ENCODE measurements at regions not wholly inside any gene's neighbourhood (a gene's known extent, or its start where the extent isn't known, plus 50 kb on each side); places are given as distances from the start of the nearest gene placed in this dataset.

DNA sequence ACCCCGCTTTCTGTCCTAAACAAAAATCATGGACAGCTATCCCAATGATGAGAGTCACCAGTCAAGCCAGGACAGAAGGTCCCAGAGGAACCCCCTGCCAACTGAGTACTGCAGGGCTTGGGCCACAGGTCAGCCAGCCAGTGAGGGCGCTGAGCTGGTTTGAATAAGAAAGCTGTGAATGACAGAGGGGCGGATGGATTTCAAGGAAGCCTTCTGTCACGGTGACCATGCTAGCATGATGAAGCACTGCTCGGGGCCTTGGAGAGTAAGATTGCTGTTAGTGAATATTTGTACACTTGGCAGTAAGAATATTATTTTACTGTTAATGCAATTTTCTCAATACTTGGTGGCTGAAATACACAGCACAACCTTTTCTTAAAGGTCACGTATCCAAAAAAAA lies 734.0 kb upstream of the NR2F2 start:
- intact Hi-C loops (cut with DNase I) = no loop called here
- Histone ChIP-seq H3K27ac (no peak overlapping the region), H3K4me1 (no peaks in the 10 kb centered on the region), H3K27me3 (no peaks in the 10 kb centered on the region), H3K36me3 (replicated peaks in 1 of 2; ENCODE audit: insufficient read depth in 1 of 2, low read depth in 2 of 2) (no peaks in the 10 kb centered on the region), H3K9me3 (no peaks in the 10 kb centered on the region), H3K4me3 (no peak overlapping the region)
- WGBS, 2 donors = 60 to 62% methylated on average over 6 of the region's 6 CpGs
- TF ChIP-seq, protein P1, sequence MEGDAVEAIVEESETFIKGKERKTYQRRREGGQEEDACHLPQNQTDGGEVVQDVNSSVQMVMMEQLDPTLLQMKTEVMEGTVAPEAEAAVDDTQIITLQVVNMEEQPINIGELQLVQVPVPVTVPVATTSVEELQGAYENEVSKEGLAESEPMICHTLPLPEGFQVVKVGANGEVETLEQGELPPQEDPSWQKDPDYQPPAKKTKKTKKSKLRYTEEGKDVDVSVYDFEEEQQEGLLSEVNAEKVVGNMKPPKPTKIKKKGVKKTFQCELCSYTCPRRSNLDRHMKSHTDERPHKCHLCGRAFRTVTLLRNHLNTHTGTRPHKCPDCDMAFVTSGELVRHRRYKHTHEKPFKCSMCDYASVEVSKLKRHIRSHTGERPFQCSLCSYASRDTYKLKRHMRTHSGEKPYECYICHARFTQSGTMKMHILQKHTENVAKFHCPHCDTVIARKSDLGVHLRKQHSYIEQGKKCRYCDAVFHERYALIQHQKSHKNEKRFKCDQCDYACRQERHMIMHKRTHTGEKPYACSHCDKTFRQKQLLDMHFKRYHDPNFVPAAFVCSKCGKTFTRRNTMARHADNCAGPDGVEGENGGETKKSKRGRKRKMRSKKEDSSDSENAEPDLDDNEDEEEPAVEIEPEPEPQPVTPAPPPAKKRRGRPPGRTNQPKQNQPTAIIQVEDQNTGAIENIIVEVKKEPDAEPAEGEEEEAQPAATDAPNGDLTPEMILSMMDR (IDR thresholded peaks at IDR 0.05) = no peak
- TF ChIP-seq POLR2A (IDR thresholded peaks at IDR 0.05) = no peak
- DNase-seq (peak in 1 of 4 donors; percentile 5), ATAC-seq (no peak)

DNA sequence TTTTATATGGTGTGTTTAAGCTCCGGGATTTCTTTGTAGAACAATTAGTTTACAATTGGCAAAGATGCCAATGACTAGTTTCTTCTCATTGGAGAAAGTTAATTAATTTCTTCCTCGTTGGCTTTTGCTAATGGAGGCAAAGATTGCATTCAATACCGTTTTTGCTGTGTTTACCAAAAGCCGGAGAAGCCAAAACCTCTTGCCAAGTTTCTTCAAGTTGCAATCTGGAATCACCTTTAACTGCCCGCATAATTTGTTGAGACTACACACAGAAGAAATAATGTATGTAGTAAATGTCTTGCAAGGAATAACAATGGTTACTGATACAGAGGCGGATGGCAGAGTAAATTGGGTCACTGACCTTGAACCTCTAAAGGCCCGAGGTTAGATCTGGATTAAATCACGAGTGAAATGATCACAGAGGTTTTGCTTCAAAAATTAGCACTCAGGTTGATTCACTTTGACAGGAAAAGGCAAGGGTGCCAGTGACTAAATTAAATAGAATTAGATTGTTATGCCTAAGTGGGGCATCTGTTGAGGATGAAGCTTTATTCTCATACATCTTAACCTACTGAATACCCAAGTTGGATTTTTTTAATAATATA lies 732.1 kb upstream of the NR2F2 start:
- WGBS, 2 donors = 32 to 36% methylated on average over 8 of the region's 8 CpGs
- Histone ChIP-seq H3K27ac (no peak overlapping the region), H3K4me3 (no peak overlapping the region), H3K36me3 (replicated peaks in 1 of 2; ENCODE audit: insufficient read depth in 1 of 2, low read depth in 2 of 2) (no peaks in the 10 kb centered on the region), H3K9me3 (no peaks in the 10 kb centered on the region), H3K4me1 (no peaks in the 10 kb centered on the region), H3K27me3 (no peaks in the 10 kb centered on the region)
- DNase-seq (no peak), ATAC-seq (no peak)
- intact Hi-C loops (cut with DNase I) = no loop called here
- no peak for TF ChIP-seq POLR2A (IDR thresholded peaks at IDR 0.05)
- TF ChIP-seq, protein P1 (IDR thresholded peaks at IDR 0.05) = no peak

DNA sequence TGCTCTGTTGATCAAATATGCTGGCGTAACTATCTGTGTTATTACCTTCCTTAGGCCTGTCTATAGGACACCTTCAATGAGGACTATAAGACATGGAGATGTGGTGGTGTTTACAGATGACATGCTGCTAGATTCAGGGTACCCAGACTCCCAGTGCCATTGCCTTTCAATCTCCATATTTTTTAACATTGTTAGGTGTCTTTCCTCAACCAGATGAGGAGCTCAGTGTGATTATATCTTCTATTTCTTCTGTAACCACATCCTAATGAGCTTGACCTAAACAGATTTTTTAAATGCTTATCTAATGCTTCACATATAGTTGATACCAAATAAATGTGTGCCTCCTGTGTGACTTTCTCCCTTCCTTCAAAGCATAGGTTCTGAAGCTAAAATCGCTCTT lies 730.1 kb upstream of the NR2F2 start:
- ATAC-seq = no peak
- WGBS, 2 donors = 64 to 81% methylated on average over 2 of the region's 2 CpGs
- DNase-seq = no peak
- Histone ChIP-seq H3K36me3 (replicated peaks in 1 of 2; ENCODE audit: insufficient read depth in 1 of 2, low read depth in 2 of 2) (no peaks in the 10 kb centered on the region), H3K4me3 (no peak overlapping the region), H3K4me1 (no peaks in the 10 kb centered on the region), H3K9me3 (no peaks in the 10 kb centered on the region), H3K27me3 (no peaks in the 10 kb centered on the region), H3K27ac (no peak overlapping the region)
- intact Hi-C loops (cut with DNase I) = no loop called here
- TF ChIP-seq, protein P1 (IDR thresholded peaks at IDR 0.05) = no peak
- TF ChIP-seq POLR2A (IDR thresholded peaks at IDR 0.05) = no peak

DNA sequence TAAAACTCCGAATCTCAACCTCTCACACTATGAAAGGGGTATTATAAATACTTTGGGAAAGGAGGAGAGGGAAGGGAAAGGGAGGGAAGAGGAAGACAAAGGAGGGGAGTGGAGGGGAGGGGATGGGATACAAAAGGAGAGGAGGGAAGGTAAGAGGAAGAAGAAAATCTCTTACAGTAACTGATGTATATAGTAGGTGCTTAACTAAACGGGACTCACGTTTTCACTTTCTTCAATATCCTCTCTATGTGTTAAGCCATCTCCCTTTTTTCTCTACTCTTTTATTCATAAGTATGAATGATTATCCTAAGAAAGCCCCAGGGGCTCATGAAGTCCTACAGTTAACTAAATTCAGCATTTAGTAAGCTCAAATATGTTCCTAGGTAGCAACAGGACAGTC lies 729.6 kb upstream of the NR2F2 start:
- DNase-seq (no peak), ATAC-seq (no peak)
- Histone ChIP-seq H3K9me3 (no peaks in the 10 kb centered on the region), H3K27me3 (no peaks in the 10 kb centered on the region), H3K36me3 (replicated peaks in 1 of 2; ENCODE audit: insufficient read depth in 1 of 2, low read depth in 2 of 2) (no peaks in the 10 kb centered on the region), H3K27ac (no peak overlapping the region), H3K4me1 (no peaks in the 10 kb centered on the region), H3K4me3 (no peak overlapping the region)
- TF ChIP-seq, protein P1 (IDR thresholded peaks at IDR 0.05) = no peak
- no peak for TF ChIP-seq POLR2A (IDR thresholded peaks at IDR 0.05)
- 71 to 82% methylated on average over 3 of the region's 3 CpGs for WGBS, 2 donors
- intact Hi-C loops (cut with DNase I) = no loop called here

DNA sequence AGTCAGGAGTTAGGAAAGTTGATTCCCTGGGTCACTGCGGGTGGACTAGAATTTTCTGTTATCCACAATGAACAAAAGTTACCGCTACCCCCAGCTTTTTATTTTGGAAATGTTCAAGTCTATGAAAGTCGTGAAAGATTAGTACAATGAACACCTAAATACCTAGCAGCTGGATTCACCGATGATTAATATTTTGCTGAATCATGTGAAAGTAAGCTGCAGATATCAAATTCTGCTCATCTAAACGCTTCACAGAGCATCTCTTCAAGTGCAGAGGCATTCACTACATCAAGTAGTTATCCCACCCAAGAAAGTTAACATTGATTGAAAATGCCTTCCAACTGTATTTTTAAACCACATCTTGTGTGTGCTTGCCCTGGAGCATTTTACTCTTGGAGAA lies 729.0 kb upstream of the NR2F2 start:
- no peak for TF ChIP-seq POLR2A (IDR thresholded peaks at IDR 0.05)
- TF ChIP-seq, protein P1 (IDR thresholded peaks at IDR 0.05) = no peak
- intact Hi-C loops (cut with DNase I) = no loop called here
- ATAC-seq (no peak), DNase-seq (no peak)
- Histone ChIP-seq H3K27me3 (no peaks in the 10 kb centered on the region), H3K36me3 (replicated peaks in 1 of 2; ENCODE audit: insufficient read depth in 1 of 2, low read depth in 2 of 2) (no peaks in the 10 kb centered on the region), H3K27ac (no peak overlapping the region), H3K9me3 (no peaks in the 10 kb centered on the region), H3K4me1 (no peaks in the 10 kb centered on the region), H3K4me3 (no peak overlapping the region)
- WGBS, 2 donors = 78 to 84% methylated on average over 5 of the region's 5 CpGs

Measured in body of pancreas (tissue), 4 donors.